HG02870 (cell line): ENCODE measurements at regions not wholly inside any gene's neighbourhood (a gene's known extent, or its start where the extent isn't known, plus 50 kb on each side); places are given as distances from the start of the nearest gene placed in this dataset.

Source experiments
- ATAC-seq: cut with Tn5 transposase; IDR thresholded peaks from one replicate; pipeline ENCODE4 v1.9.1; 2021; ENCODE audit warnings: mild to moderate bottlenecking, moderate library complexity; ENCODE audit not compliant: unreplicated experiment

GRCh38 chr11:95294701-95295100 is 63.7 kb upstream of the SESN3 start:
- ATAC-seq: no peak

- no peak for ATAC-seq
Measured at GRCh38 chr11:95293116-95293515, 62.1 kb upstream of the SESN3 start.

- no peak for ATAC-seq
Measured at GRCh38 chr11:95291946-95292345, 60.9 kb upstream of the SESN3 start.

- ATAC-seq: no peak
Measured at GRCh38 chr11:95289378-95290101, 58.5 kb upstream of the SESN3 start.

GRCh38 chr11:95284057-95285052 is 53.4 kb upstream of the SESN3 start:
- ATAC-seq: no peak

GRCh38 chr11:95283650-95284049 is 52.6 kb upstream of the SESN3 start:
- no peak for ATAC-seq

- ATAC-seq: no peak
Measured at GRCh38 chr11:95283146-95283545, 52.1 kb upstream of the SESN3 start.

GRCh38 chr11:95282291-95282751 is 51.3 kb upstream of the SESN3 start:
- ATAC-seq: no peak
